T-helper 1 cell (primary cell): ENCODE measurements at regions not wholly inside any gene's neighbourhood (a gene's known extent, or its start where the extent isn't known, plus 50 kb on each side); places are given as distances from the start of the nearest gene placed in this dataset.

Source experiments
- DNase-seq, 5 donors: peaks; one replicate each; pipeline ENCODE4 v3.0.0-alpha.2; 2012 to 2020

- DNase-seq, result no peak
These were observed 98.2 kb upstream of the SLC22A11 start for GRCh38 chr11:64457416-64458010.

- no peak for DNase-seq
These were observed 96.7 kb upstream of the SLC22A11 start for GRCh38 chr11:64458997-64459396.

GRCh38 chr11:64459609-64460008 is 96.1 kb upstream of the SLC22A11 start:
- no peak for DNase-seq

- DNase-seq, result no peak
These were observed 94.7 kb upstream of the SLC22A11 start for GRCh38 chr11:64461081-64461480.

- no peak for DNase-seq
These were observed 89.5 kb upstream of the SLC22A11 start for GRCh38 chr11:64466115-64466718.

GRCh38 chr11:64469288-64469687 is 86.5 kb upstream of the SLC22A11 start:
- no peak for DNase-seq

- no peak for DNase-seq
These were observed 82.9 kb upstream of the SLC22A11 start for GRCh38 chr11:64472593-64473455.

GRCh38 chr11:64474680-64475079 is 81.1 kb upstream of the SLC22A11 start:
- DNase-seq, result no peak

- DNase-seq, result no peak
These were observed 80.6 kb upstream of the SLC22A11 start for GRCh38 chr11:64475145-64475544.

- DNase-seq, result no peak
These were observed 78.9 kb upstream of the SLC22A11 start for GRCh38 chr11:64476881-64477280.

- no peak for DNase-seq
These were observed 78.1 kb upstream of the SLC22A11 start for GRCh38 chr11:64477675-64478074.

- no peak for DNase-seq
These were observed 73.2 kb upstream of the SLC22A11 start for GRCh38 chr11:64482588-64482987.

GRCh38 chr11:64484191-64485022 is 71.3 kb upstream of the SLC22A11 start:
- DNase-seq, result no peak

- DNase-seq, result no peak
These were observed 70.7 kb upstream of the SLC22A11 start for GRCh38 chr11:64485074-64485473.

GRCh38 chr11:64489831-64490441 is 65.8 kb upstream of the SLC22A11 start:
- peak in 4 of 5 donors; percentile 17 to 32 (median 24) for DNase-seq

GRCh38 chr11:64490562-64491216 is 65.1 kb upstream of the SLC22A11 start:
- DNase-seq, result peak in 1 of 5 donors; percentile 4

GRCh38 chr11:64492561-64492960 is 63.2 kb upstream of the SLC22A11 start:
- no peak for DNase-seq

GRCh38 chr11:64498136-64498535 is 57.6 kb upstream of the SLC22A11 start:
- DNase-seq, result no peak

GRCh38 chr11:64499261-64500004 is 56.3 kb upstream of the SLC22A11 start:
- DNase-seq, result no peak

GRCh38 chr11:64500176-64501013 is 55.3 kb upstream of the SLC22A11 start:
- DNase-seq, result no peak
